Cerebellar cortex (tissue), 1 donor: ENCODE measurements at regions not wholly inside any gene's neighbourhood (a gene's known extent, or its start where the extent isn't known, plus 50 kb on each side); places are given as distances from the start of the nearest gene placed in this dataset.

Source experiments
- DNase-seq: peaks from one replicate; pipeline ENCODE4 v3.0.0-alpha.2; 2015; ENCODE audit warnings: low spot score

DNA sequence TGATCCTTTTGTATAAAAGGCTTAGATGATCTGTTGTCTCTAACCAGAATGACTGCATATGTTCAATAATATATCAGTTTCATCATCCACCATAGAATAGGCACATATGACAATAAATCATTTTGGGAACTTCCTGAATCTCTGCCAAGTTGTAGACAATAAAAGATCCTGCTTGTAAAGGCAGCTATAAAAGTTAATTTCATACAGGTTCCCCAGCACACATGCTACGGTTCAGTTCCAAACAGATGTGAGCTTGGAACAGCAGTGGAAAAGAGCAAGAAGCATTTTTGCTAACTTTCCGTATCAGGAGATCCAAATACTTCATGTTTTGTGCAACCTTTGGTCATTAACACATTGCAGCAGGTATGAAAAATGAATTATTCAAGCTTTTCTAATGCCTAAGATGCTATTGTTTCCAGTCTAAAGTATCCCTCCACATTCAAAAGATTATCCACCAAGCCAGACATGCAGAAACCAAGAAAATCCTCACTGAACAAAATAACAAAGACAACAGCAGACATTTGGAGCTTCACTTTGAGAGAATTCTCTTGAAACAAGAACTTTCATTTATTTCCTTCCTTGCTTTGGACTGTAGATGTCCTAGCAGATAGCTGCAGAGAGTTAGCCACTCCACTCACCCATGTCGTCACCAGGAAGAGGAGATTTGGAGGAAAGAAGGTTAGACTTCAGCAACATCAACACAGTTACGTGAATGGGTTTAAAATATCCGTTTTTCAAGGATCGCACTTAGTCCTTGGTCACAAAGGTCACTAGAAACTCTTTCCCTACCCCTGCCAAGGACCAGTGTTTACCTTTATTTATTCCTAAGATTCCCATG lies 453.5 kb upstream of the JARID2 start:
- DNase-seq: no peak

DNA sequence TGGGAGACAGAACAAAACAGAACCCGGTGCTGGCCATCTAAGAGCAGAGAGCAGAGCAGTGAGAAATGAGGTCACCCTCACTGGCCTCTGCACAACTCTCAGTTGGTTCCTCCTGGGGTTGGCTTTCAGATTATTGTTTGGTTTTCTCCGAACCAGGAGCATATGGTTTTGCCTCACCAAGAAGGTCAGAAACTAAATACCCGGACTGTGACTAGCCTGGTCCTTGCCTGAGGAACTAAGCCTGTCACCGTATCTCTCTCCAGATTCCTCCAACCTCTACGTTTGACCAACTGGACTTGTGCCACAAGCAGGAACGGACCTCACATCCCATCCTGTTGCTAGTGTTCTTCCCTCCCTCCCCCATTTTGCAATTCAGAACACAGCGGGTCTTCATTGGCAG lies 450.4 kb upstream of the JARID2 start:
- DNase-seq: peak; percentile 87

DNA sequence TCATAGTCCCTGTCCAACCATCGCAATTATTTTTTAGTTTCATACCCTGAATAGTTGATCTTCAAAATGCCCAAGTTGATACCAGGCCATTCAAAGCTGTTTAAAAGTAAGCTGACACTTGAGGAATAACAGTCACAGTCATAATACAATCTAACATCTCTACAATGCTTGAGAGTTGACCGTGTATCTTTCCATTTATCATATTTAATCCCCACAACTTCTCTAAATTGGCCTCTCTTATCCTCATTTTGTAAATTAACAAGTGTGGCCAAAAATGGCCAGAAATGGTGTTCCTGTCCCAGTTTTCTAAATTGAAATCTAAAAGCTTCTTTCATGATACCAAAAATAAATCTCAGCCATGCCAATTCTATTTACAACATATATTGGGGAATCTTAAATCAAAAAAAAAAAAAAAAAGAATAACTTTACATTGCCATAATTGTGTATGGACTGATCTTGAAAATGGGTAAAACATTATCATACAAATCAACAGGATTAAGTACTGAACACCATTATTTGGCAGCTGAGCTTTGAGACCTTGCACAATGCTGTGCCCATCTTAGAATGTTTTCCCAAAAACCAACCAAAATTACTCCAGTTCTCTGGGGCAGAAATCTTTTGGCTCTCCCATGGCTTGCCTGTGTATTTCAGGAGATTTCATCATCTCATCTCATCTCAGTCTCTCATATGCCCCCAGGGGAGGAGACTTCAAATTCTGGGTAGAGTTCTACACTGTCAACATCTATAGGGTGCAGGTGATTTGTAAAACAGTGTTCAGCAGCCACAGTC lies 448.7 kb upstream of the JARID2 start:
- DNase-seq: no peak

DNA sequence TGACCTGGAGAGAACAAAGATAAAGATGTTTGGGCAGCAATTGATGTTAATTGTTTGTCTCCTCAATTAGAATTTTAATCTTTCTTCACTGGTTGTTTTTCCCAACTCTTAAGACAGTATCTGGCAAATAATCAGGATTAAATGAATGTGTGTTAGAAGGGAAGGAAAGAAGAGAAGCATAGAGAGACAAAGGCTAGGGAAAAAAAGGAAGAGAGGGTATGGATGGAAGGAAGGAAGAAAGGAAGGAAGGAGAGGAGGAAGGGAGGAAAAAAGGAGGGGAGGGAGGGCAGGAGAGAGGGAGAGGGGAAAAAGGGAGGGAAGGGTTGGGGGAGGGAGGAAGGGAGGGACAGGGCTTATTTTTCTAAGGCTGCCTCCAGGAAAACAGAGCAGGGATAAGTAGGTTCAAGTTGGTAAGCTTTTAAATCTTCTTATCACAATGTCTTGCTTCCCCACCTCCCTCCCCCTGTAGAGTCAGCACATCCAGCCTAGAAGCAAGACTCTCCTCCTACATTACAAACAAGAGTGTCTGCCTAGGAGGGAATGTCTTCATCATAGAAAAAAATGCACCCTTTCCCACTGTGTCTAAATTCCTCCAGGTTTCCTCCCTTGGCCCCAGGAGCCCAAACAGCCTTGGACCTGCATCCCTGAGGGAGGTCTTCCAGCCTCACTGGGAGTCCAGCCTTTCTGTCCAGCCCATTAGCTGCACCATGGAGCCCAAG lies 447.8 kb upstream of the JARID2 start:
- DNase-seq: no peak

DNA sequence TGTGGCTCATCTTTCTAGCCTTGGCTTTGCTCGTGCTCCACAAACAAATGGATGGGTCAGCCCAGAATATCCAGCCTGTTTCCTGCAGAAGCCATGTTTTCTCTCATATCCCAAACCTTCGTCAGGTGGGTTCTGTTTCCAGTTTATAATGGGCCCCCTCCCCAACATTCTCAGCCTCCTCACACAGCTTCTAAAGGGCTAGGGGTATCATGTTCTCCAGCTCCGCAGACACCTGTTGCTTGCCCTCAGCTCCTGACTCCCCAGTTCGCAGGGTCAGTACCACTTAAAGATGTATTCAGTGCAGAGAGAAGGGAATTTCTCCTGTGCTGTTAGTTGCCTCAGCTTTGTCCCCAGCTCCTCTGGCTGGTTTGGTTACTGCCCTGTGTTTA lies 447.3 kb upstream of the JARID2 start:
- no peak for DNase-seq

DNA sequence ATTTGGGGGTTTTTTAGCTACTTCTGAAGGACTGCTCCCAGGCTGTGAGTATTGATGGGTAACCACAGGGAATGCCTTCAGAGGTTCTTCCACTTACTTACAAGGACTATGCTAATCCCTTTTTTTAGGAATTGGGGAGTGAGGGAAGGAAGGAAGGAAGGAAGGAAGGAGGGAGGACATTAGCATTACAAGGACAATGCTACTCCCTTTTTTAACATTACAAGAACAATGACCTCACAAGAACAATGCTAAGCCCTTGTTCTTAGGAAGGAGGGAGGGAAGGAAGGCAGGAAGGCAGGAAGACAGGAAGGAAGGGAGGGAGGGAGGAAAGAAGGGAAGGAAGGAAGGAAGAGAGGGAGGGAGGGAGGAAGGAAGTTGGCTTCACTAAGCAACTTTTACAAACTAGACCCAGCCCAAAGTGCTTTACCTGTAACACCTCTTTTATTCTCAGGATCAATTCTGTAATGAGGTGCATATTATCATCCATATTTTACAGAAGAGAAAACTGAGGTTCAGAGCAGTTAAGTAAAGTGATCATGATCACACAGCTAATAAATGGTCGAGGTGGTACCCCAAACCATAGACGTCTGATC lies 446.8 kb upstream of the JARID2 start:
- DNase-seq: no peak

DNA sequence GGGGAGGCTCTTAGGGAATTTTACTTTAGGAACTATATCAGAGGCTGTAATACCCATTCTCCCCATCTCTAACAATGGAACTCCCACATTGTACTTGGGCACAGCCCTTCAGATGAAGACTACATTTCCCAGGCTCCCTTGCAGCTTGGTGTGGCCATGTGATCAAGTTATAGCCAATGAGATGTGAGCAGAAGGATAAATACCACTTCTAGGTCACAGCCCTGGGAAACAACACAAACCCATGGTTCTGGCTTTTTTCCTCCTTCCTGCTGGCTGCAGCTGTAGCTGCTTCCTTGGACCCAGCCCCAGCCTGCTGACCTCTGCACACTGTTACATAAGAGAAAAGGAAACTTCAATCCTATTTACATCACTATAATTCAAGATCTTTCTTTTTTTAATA lies 445.9 kb upstream of the JARID2 start:
- peak; percentile 94 for DNase-seq

DNA sequence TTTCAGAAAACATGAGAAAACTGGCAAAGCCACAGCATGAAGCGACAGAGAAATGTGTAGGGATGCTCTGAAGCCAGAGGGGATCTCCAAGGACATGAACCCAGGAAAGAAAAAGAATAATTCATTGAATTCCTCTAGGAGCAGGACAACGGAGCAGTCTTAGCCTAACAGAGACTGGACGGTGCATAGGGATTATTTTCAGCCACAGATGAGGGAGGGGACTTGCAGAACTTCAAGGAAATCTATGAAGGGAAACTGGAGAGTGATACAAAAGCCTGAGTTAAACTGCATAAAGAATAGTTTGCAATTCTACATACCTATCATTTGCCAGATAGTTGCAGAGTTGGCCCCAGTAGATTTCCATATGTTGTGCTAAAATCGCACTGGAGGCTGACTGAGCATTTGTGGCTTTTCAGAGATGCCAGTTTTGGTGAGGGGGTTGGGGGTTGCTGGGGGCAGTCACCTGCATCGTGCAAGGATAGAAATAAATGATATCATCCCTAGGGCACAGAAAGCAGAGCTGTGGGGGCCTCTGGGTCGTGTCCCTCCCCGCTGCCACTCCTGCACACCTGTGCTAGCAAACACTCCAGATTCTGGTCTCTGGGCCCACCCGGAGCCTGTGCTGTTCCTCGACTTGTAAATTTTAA lies 443.2 kb upstream of the JARID2 start:
- DNase-seq: no peak

DNA sequence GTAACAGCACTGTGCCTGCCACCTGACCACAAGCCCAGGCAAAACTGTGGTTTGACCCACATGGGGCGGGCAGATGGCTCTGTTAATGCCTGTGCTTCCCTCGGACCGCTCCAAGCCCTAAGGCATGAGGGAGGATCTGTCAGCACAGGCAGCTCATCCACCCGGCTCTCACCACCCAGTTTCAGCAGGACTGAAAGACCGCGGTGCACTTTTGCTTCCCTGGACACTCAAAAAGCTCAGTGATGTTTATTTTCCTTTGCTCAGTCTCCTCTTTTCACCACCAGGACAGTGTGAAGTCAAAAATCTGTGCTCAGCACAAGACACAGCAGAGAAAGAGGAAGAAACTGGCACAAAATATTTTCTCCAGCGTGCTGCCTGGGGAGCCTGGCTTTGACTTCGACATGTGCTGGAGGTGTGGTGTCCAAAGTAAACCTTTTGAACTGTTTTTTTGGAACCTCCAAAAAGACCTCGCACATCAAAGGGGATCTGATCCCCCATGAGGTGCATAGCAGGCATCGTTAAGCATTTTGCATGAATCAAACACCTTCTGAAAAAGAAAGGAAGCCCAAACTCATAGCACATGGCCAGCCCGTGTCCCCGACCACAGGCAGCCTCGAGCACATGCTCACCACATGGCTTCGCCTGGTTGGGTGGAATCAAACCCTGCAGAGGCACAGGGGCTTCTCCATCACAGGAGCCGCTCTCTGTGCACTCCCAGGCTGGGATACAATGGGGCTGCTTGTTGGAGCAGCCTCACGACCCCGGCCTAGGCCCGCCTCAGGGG lies 441.7 kb upstream of the JARID2 start:
- peak; percentile 85 for DNase-seq

DNA sequence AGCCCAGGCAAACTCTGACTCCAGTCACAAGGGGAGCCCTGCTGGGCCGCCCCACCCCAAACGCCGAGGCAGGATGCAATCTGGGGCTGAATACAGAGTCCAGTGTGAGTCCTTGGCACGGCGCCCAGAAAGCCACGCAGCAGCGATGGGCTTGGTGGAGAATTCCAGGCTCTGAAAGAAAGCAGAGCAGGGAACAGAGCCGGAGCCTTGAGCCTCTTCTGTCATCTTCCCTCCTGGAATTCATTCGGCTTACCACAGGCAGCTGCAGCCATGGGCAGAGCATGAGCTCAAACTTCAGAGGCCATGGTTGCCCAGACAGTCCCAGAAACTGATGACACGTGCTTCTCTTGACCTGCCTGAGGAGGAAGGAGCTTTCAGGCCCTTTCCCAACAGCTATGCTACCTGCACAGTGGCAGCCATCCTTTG lies 441.1 kb upstream of the JARID2 start:
- peak; percentile 56 for DNase-seq

DNA sequence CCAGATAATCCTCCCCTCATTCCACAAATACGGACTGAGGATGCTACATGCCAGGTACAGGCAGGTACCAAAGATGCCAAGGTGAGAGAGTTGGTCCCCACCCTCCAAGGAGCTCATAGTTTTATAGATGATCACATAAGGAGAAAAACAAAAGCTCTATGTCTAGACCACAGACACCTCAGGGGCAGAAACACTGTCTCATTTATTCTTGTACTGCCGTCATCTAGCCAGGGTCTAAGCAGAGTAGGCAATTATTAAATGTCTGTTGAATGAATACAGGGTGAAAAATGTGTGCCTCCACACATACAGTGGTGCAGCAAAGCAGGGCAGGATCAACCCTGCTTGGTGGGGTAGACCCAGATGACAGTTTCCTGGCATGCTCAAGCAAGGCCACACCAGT lies 439.8 kb upstream of the JARID2 start:
- DNase-seq: no peak

DNA sequence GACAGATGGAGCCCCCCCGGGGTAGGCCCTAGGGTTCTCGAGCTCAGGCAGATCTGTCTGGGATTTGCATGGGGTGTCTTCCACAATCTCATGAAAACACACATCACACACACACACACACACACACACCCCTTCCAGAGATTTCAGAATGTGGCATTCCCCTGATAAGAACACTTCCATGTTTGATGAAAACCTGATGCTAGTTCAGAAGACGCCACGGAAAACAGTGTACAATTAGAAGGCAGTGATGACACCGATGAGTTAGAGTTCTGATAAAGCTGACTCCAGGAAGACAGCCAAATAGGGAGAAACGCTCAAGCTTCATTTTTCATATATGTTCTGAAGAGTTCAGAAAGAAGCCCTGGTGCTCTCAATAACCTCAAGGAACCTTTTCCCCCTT lies 438.7 kb upstream of the JARID2 start:
- DNase-seq: peak; percentile 27

DNA sequence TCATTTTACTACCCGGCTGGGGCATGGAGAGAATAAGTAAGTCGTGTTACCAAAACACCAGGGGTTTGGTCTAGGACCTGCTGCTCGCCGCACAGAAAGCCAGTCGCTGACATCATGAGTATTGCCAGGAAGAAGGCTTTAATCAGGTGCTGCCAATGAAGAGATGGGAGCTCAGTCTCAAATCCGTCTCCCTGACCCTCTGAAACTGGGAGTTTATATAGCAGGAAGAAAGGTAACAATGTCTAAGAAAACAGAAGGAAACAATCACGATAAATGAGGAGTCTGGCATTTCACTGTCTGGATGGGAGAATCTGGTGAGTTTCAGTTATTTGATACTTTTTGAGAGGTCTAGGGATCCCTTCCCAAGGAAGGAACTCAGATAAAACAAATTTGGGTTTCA lies 437.9 kb upstream of the JARID2 start:
- no peak for DNase-seq

DNA sequence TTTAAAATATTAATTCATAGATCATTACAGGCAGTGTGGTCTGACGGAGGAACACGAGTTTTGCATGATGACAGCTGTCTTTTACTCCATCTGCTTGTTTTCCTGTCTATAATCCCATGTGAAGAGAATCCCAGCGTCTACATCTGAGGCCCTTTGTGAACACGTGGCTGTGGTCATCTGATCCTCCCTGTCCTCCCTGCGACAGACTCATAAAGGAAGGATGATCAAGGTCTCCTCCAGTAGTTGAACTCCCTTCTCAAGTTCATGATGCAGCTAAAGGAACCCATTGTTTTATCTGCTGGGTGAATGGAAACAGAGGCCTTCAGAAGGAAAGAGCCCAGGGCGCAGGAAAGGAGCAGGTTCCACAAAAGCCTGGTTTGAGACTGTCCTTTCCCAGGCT lies 435.8 kb upstream of the JARID2 start:
- DNase-seq: no peak

DNA sequence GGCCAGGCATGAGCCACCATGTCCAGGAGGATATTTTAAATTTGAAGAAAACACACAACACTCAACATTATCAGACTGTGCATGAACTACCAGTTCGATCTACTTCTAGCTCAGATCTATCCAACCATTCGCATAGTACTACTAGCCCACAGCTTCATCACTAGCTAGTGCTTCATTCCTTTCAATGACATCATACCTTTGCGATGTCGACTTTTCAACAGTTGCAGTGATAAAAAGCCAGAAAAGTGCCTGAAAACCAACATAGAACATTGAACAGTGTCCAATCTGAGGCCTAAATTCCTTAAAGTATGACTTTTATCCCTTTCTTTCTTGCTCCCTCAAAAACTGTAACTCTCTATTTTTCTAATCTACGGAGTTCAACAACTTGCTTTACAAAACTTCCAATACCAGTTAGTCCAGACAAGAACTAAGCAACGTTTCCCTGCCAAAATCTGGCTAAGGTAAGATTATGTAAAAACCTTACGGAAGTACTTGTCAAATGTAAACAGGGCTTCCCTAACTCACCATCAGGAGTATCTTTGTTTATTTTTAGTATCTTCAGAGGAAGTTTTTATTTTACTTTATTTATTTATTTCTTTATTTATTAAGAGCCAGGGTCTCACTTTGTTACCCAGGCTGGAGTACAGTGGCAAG lies 434.0 kb upstream of the JARID2 start:
- DNase-seq: no peak

DNA sequence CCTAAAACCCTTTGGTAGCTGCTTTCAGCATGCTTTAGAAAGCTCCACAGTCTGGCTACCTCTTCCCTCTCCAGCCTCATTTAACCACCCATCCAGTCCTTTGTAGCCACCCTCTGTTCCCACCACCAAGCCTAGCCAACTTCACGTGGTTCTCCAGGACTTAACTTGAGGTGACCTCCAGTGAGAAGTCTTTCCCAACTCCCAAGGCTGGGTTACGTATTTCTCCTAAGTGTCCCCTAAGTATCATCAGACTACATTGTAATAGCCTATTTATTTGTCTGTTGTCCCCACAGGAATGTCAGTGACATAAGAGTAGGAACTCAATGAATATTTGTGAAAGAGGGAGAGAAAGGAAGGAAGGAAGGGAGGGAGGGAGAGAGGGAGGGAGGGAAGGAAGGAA lies 431.9 kb upstream of the JARID2 start:
- no peak for DNase-seq

DNA sequence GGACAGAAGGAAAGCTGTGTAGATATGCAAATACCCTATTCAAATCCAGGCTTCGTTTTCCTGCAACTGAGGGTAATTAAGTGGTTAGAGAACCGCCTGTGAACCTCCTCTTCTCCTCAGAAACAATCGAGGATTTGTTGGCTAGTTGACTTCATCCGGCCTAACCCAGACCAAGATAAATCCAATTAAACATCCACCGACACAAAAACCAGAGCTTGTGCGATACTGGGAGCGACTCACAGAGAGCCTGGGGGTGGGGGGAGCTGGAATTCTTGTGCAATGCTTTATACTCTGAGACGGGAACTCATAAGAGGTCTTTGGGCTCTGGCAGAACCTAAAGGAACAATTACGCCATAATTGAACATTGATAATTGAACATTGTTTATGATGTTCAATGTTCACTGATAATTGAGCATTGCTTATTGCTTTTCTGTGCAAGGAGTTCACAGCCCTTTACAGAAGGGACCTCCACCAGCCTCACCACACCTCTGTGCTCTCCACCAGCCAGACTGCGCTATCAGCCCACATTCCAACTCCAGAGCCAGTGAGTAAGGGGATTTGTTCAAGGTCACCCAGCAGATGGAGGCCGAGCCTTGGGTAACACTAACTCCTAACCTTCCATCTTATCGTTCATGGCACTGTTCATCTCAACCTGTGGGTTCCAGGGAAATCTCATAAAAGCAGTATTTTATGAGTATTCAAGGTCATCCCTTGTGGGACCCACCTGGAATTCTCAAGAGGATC lies 429.6 kb upstream of the JARID2 start:
- no peak for DNase-seq

DNA sequence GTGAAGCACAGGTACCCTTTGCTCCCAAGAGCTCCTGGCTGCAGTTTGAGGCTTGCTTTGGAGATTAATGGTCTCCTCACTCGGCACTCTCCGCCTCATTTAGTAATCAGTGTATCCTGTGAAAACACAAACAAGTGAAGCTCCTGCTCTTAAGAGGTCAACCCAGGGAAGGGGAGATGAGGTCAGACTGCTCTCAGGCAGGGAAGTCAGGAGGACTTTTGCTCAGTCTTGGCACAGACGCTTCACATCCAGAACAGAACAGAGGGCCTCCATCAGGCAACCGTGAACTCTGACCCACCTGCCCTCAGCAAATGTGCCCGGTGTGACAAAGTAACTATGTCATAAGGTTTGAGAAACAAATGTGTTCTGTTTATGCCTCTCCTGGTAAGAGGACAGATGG lies 428.8 kb upstream of the JARID2 start:
- no peak for DNase-seq

DNA sequence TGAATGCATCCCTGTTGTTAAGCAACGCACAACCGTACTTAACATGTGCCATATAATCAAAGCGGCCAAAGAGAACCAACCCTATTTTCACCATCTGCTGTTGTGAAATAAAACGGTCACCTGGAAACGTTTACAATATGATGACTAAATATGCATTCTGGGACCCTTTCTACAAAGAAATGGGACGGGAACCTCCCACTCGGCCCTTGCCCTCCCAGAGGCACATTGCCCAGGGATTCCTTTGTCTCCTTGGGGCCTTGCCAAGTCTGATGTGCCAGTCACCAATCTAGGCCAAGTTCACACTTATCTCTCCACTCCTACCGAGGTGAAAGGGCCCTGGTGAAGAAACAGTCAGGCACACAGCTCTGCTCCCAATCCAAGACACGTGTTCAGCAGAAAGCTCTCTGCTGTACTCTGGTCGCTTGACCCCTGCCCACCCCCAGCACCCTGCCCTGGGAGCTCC lies 427.4 kb upstream of the JARID2 start:
- DNase-seq: no peak

DNA sequence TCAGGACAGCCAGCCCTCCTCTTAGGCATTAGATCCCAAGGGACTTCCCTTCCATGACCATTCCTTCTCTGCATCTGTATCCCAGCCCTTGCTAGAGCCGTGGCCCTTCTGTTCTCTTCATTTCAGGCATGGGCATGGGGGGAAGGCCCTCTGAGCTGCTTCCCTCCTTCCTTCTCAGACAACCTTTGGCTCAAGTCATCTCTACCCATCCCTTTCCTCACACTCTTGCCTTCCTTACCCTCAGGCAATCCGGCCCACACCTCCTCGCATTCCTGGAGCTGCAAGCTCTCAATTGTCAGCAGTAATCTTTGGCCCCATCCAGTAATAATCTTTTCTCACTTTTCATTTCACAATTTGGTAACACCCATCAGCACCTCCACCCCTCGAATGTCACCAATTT lies 426.9 kb upstream of the JARID2 start:
- no peak for DNase-seq
